Tibial nerve (tissue), 4 donors: ENCODE measurements at regions not wholly inside any gene's neighbourhood (a gene's known extent, or its start where the extent isn't known, plus 50 kb on each side); places are given as distances from the start of the nearest gene placed in this dataset.

Source experiments
- DNase-seq, 2 donors: peaks; one replicate each; pipeline ENCODE4 v3.0.0-alpha.2; 2019; ENCODE audit warnings: low spot score in 2 of 2
- H3K27ac ChIP-seq, 4 donors: fragments of 200-600 bp; sonication (generic) in 3 of 4; one replicate each; pipeline ENCODE4 v1.5.1; 2017 to 2019; ENCODE audit warnings: mild to moderate bottlenecking in 1 of 4
- H3K27me3 ChIP-seq, 2 donors: fragments of 200-600 bp; sonication (generic) in 1 of 2; one replicate each; pipeline versions ENCODE4 v1.5.1 to v1.6.0; 2017 to 2019
- H3K36me3 ChIP-seq, 3 donors: fragments of 200-600 bp; sonication (generic); one replicate each; pipeline ENCODE4 v1.5.1; 2018 to 2019
- H3K4me1 ChIP-seq, 4 donors: fragments of 200-600 bp; sonication (generic) in 3 of 4; one replicate each; pipeline ENCODE4 v1.5.1; 2017 to 2019
- H3K4me3 ChIP-seq, 4 donors: fragments of 200-600 bp; sonication (generic) in 3 of 4; one replicate each; pipeline ENCODE4 v1.5.1; 2017 to 2019; ENCODE audit warnings: mild to moderate bottlenecking in 1 of 4, moderate library complexity in 1 of 4
- H3K9me3 ChIP-seq, 4 donors: fragments of 200-600 bp; sonication (generic) in 3 of 4; one replicate each; pipeline ENCODE4 v1.5.1; 2017 to 2019
- CTCF ChIP-seq, 5 experiments: fragments of 200-600 bp in 3 of 5; fragments of 450-650 bp in 2 of 5; sonication (generic) in 3 of 5; IDR thresholded peaks; one replicate each; pipeline ENCODE4 v1.5.1; 2016 to 2019; ENCODE audit warnings: antibody characterized with exemption in 5 of 5, mild to moderate bottlenecking in 3 of 5, moderate library complexity in 2 of 5
- EP300 ChIP-seq, 2 donors: sonication (generic); formaldehyde crosslinking; IDR thresholded peaks; one replicate each; pipeline ENCODE4 v1.6.1; 2017; ENCODE audit warnings: antibody characterized with exemption in 2 of 2, mild to moderate bottlenecking in 1 of 2
- POLR2A ChIP-seq, 2 donors: fragments of 450-650 bp; IDR thresholded peaks; one replicate each; pipeline ENCODE4 v1.6.1; 2017; ENCODE audit warnings: antibody characterized with exemption in 2 of 2, mild to moderate bottlenecking in 2 of 2, moderate library complexity in 2 of 2
- WGBS, 2 donors: methylation state at CpG; one replicate each; pipeline ENCODE4 v1.1.5; 2018; 5-methylcytosine and 5-hydroxymethylcytosine counted together

DNA sequence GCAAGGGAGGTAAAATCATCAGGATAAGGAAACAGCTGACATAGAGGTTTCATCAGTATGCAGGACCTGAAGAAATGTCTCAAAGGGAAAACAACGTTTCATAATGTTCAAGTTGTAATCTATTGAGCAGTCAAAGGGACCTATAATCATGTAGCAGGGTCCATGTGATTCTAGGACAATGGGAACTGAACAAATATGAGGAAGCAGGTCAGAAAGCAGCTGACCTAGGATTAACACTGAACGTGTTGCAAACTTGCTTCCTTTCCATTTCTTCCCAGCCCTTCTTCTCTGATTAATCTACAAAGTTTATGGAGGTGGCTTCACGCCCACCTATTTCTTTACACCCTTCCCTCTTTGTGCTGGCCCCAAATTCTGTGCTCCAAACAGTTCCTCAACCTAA, 256.9 kb upstream of the AKR1E2 start:
- WGBS, 2 donors, result 62 to 64% methylated on average over 3 of the region's 3 CpGs
- Histone ChIP-seq H3K4me3 (no peak overlapping the region), H3K4me1 (no peaks in the 10 kb centered on the region), H3K27ac (no peak overlapping the region), H3K27me3 (no peaks in the 10 kb centered on the region), H3K36me3 (no peaks in the 10 kb centered on the region), H3K9me3 (no peaks in the 10 kb centered on the region)
- peak in 1 of 2 donors; percentile 20 for DNase-seq
- TF ChIP-seq EP300 (IDR thresholded peaks at IDR 0.05) (peak in 1 of 2 donors; percentile 73), CTCF (IDR thresholded peaks at IDR 0.05) (no peak), POLR2A (IDR thresholded peaks at IDR 0.05) (no peak)

- H3K4me1 ChIP-seq, result no peaks in the 10 kb centered on the region
- no peaks in the 10 kb centered on the region for H3K9me3 ChIP-seq
- no peak overlapping the region for H3K27ac ChIP-seq
- TF ChIP-seq POLR2A (IDR thresholded peaks at IDR 0.05) (no peak), CTCF (IDR thresholded peaks at IDR 0.05) (no peak), EP300 (IDR thresholded peaks at IDR 0.05) (no peak)
- 85 to 93% methylated on average over 4 of the region's 4 CpGs for WGBS, 2 donors
- no peaks in the 10 kb centered on the region for H3K27me3 ChIP-seq
- no peak overlapping the region for H3K4me3 ChIP-seq
- H3K36me3 ChIP-seq, result no peaks in the 10 kb centered on the region
- no peak for DNase-seq
Observed at GRCh38 chr10:4568731-4569130, 257.3 kb upstream of the AKR1E2 start.

DNA sequence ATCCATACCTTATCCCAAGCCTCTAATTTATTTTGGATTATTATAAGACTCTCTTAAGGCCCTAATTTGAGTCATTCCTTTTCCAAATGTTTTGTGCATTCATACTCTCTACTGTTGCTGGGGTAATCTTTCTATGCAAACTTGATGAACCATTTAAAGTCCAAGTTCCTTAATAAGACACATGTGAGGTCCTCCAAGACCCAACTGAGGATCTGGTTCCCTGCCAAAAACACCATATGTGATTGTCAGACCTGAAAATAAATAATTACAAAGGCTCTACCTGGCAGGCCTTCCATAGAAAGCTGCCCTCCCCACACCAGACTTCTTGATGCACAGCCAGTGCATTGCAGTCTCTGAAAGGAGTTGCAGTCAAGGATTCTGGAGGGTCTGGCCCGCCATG, 257.9 kb upstream of the AKR1E2 start:
- no peak overlapping the region for H3K27ac ChIP-seq
- H3K27me3 ChIP-seq, result no peaks in the 10 kb centered on the region
- TF ChIP-seq CTCF (IDR thresholded peaks at IDR 0.05) (no peak), EP300 (IDR thresholded peaks at IDR 0.05) (no peak), POLR2A (IDR thresholded peaks at IDR 0.05) (no peak)
- no peaks in the 10 kb centered on the region for H3K36me3 ChIP-seq
- H3K4me1 ChIP-seq, result no peaks in the 10 kb centered on the region
- no peaks in the 10 kb centered on the region for H3K9me3 ChIP-seq
- no peak overlapping the region for H3K4me3 ChIP-seq
- no peak for DNase-seq
- 92 to 95% methylated on average over 1 of the region's 1 CpG for WGBS, 2 donors

DNA sequence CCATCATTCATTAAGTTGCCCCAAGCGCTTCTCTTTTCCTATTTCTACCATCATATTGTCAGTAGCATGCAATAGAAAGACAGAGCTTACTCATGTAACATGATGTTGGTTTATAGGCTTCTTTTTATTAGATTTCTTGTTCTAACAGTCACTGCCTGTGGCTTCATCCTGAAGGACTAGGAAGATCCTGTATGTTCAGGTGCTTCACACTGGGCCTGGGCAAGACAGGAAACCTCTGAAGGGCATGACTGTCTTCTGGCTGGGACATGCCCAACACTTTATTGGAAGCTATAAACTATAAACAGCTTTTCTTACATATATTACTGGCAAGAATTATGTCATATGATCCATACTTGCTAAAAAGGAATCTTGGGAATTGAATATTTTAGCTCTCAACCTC, 258.4 kb upstream of the AKR1E2 start:
- H3K4me1 ChIP-seq, result no peaks in the 10 kb centered on the region
- 97% methylated on average over 1 of the region's 1 CpG for WGBS, 2 donors
- no peaks in the 10 kb centered on the region for H3K27me3 ChIP-seq
- TF ChIP-seq EP300 (IDR thresholded peaks at IDR 0.05), result no peak
- TF ChIP-seq POLR2A (IDR thresholded peaks at IDR 0.05), result no peak
- TF ChIP-seq CTCF (IDR thresholded peaks at IDR 0.05), result no peak
- H3K27ac ChIP-seq, result no peak overlapping the region
- no peaks in the 10 kb centered on the region for H3K36me3 ChIP-seq
- no peak for DNase-seq
- no peak overlapping the region for H3K4me3 ChIP-seq
- H3K9me3 ChIP-seq, result no peaks in the 10 kb centered on the region

DNA sequence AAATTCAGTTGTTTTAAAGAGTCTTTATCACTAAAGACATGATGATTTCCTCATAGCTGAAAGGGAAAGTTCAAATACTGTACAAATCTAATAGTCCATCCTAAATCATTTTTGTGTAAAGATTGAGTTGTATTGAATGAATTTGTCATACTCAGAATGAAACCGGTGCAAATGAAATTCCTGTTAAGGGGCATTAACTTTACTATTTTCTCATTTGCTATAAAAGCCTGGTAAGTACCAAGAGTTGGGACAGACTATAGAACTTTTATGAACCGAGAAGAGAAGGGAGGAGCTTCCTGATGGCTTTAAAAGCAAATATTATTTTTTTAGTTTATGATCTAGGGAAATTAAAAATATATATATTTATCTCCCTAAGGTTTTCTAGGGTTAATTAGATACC, 260.0 kb upstream of the AKR1E2 start:
- Histone ChIP-seq H3K36me3 (no peaks in the 10 kb centered on the region), H3K4me1 (no peaks in the 10 kb centered on the region), H3K27ac (no peak overlapping the region), H3K27me3 (no peaks in the 10 kb centered on the region), H3K9me3 (peaks cover 0 to under 1% (median 0%) of the 10 kb centered on the region in 4 donors), H3K4me3 (no peak overlapping the region)
- TF ChIP-seq CTCF (IDR thresholded peaks at IDR 0.05) (no peak), EP300 (IDR thresholded peaks at IDR 0.05) (no peak), POLR2A (IDR thresholded peaks at IDR 0.05) (no peak)
- no peak for DNase-seq
- 71 to 73% methylated on average over 2 of the region's 2 CpGs for WGBS, 2 donors
